Hematopoietic multipotent progenitor cell treated with erythropoietin and hydrocortisone succinate and interleukin-3 and kit ligand, for 6 days (in vitro differentiated cells): ENCODE measurements at regions not wholly inside any gene's neighbourhood (a gene's known extent, or its start where the extent isn't known, plus 50 kb on each side); places are given as distances from the start of the nearest gene placed in this dataset.
"Not testable (repeated sequence)": the region's sequence is repeated elsewhere in the genome, so short reads cannot be mapped to it uniquely, and the experiment has no call there.

ENCODE experiments used
- DNase-seq: peaks from one replicate; pipeline ENCODE4 v3.0.0-alpha.2; 2015

DNA sequence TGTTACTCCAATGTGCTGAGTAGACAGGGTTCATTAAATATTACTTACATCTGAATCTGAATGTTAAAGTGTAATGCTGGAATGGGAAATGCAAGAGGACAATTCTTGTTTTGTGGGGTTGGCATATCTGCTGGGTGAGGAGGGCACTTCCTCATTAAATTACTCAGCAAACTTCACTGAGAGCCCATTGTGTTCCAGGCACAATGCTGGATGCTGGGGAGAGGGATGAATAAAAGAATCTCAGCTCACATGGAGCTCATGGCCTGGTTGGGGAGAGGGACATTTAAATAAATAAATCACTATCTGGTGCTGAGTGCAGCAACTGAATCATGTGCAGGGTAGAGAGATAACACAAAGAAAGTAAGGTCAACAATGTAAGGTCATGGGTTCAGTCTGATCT is 199.2 kb upstream of the CFAP20DC start:
- DNase-seq = peak; percentile 3

DNA sequence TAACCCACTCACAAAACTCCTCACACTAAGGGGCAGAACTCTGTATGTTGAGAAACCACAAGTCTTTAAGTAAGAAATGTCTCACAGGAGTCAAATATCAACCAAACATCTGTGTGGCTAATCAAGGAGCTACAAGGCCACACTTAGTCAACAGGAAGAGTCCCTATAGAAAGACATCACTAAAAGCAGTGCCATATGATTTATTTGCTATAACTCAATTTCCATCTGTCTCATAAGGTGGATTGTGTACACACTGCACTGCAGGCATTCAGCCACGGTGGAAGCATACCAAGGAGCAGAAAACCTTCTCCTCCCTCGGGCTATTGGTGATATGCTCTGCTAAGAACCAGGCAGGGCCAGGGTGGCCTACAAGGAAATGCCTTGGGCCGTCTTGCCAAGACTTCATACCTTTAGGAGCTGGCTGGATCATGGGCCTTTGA is 197.6 kb upstream of the CFAP20DC start:
- DNase-seq = no peak

DNA sequence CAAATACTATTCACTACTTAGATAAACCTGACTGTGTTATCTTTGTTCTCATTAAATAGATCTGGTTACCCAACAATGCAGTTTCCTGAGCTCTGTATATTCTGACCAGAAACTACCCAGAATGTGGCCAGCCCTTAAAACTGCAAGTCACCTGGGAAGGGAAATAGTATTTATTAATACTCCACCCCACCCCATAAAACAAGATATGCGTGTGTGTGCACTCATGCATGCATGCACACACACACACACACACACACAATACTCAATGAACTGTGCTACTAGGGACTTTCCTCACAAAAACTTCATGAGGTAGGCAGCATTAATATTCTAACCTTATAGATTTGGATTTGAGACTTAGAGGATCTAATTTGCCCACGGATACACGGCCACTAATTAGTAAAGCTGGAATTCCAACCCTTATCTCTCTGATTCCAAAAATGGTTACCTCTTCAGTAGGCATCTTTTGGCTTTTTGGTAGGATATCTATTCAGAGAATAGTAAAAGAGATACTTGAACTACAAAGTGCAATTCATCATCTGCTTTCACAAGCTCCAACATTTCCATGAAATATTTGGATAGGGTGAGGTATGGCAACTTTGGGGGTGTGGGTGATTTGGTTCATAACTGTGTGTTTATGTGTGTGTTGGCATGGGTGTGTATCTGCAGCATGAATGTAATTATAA is 197.0 kb upstream of the CFAP20DC start:
- DNase-seq = peak; percentile 44

DNA sequence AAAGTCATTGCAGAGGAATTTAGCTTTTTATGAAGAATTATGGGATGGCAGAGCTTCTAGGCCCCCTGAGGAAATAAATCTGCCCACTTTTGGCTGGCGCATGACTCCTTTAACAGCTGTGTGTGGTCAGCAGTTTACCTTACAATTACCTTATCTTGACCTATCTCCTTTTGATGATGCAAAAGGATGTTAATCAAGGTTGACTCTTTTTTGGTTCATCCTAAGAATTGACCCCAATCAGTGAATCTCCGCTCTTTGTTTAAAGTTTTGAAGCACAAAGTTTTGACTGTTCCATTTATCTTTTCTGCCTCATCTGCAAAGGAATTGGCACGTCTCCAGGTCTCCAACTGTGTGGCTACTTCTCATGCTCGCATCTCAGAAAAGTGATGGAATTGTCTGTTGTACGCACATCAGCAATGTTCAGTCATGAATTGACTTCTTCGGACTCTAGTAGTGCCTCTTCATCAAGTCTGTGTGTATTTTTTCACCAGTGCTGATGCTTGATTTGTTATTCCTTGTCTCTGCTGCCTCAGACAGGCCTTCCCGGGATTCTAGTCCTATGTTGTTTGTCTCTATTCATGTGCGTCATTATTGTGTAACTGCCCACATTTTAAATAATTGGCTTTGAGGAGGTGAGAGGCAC is 196.2 kb upstream of the CFAP20DC start:
- DNase-seq = peak; percentile 24

DNA sequence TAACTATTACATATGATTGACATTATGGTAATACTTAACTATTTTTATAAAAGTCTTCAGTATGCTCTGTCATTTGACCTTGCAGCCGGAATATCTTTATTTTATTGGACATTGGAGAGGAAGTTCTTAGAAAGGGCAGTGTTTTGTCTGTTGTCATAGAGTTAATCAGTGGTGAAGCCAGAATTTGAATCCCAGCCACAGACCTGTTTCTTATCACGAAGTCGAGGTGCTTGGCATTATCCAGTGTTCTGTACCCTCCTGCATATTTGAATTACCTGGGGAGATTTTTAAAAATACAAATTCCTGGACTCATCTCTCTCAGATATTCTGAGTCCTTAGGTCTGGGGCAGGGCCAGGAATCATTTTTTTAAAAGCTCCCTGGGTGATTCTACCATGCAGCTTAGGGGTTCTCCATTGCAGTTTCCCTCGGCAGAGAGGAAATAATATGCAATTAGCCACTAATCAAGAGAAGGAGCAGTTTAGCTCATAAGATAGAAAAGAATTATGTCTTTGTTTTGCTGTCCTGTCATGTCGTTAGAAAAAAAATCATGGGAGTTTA is 195.6 kb upstream of the CFAP20DC start:
- no peak for DNase-seq

DNA sequence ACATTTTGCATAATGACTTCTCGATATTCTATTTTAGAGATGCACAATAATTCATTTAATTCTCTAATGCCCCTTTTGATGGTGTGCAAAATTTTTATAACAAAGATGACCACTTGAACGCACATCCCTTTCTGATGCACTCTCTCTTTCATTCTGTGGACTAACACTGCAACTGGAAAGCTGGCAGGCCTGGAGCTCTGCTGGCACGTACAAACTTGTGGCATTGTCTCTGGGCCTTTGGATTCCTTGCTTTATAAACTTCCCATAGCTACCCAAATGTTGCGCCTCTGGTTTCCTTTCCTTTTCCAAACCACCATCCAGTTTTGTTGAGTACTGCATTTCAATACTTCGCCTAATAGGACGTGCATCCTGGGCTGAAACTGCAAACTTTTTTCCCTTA is 194.5 kb upstream of the CFAP20DC start:
- no peak for DNase-seq

DNA sequence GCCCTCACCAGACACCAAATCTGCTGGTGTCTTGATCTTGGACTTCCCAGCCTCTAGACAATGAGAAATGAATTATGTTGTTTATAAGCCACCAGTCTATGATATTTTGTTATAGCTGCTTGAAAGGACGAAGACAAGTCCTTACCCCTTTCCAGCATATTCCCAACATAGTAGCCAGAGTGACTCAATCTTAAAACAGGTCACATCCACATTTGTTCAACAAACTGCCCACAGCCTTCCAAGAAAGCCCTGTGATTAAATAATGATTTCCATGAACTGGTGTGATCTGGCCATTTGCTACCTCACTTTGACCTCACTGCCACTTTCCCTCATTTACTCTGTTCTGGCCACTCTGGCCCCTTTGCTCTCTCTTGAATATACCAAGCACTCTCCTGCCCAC is 193.7 kb upstream of the CFAP20DC start:
- DNase-seq = no peak

DNA sequence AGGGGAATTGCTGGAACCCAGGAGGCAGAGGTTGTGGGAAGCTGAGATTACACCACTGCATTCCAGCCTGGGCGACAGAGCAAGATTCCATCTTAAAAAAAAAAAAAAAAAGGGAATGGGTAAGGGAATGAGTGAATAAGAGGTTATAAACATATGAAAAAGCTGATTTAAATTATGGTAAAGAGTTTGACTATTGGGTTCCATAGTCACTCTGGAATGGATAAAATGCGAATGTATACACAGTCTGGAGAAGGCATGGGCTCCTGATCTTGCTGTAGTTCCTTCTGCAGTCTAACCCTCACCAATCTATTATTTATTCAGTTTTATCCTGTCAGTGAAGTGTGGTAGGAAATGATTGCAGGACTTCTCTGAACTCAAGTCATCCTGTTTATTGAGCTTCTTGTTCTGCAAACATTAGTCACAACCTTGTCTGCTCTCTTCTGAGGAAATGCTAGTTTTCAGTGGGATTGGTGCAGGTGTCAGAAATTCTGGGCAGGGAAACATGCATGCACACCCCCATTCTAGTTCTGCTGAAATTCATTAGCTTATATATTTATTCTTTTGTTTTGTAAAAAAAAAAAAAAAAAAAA is 190.9 kb upstream of the CFAP20DC start:
- no peak for DNase-seq

DNA sequence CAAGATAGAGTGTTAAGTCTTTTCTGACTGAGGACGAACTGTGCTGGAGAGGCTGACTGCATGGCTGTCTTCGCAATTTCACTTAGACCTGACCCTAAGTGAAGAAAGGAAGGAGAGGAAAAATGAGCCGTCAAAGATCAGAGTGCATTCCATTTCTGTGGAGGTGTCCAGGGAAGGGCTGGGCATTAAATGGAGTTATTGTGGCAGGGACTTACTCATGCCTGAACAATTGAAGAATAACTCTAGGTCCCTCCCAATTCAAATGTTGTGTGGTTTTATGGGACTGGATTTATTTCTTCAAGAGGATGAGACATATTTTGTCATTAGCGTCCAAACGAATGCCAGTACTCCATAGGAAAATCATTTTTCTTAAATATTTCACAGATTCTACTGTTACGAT is 187.3 kb upstream of the CFAP20DC start:
- DNase-seq = no peak

DNA sequence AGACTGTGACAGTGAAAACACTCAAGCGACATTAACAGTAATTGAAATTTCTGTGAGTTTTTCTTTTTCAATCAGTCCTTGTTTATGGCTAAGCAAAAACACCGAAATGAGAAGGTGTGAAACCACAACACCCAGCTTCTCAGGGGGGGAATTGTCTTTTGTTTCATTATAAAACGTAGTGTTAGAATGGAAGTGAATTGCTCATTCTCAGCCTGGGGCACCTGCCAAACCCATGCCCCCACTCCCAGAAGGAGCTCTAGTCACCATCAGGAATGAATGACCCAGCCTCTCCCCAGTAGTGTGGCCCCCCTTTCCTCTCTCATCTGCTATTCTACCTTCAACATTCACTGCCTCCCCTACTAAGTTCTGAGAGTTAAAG is 185.8 kb upstream of the CFAP20DC start:
- DNase-seq = no peak

DNA sequence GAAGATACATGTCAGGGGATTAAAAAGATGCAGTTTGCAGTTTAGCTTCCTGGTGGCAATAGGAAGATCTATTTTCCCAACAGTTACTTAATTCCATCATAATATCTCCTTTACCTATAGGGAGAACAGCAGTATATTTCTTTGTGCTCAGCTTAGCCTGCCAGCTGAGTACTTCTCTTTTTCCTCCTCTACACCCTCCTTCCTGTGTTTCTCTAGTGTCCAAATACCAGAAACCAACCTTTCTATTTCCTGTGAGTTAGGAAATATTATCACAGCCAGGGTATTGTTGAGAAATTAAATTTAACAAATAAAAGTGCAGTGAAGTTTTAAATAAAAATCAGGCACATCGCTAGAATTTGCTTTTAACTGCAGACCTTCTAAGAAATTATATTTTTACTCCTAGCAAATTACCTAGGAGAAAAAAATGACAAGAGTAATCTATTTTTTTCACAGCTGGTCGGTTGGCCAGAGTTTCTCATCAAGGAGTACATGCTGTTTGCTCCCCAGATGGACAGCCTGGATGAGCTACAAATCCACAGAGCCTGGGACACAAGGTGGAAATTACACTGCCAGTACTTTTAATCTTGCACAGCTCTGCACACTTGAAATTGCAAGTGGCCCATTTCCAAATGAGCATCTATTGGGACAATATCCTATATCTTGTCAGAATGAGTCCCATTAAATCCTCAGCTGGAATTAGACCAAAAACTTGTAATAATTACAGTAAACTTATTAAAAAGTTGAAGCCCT is 185.2 kb upstream of the CFAP20DC start:
- DNase-seq = peak; percentile 25

DNA sequence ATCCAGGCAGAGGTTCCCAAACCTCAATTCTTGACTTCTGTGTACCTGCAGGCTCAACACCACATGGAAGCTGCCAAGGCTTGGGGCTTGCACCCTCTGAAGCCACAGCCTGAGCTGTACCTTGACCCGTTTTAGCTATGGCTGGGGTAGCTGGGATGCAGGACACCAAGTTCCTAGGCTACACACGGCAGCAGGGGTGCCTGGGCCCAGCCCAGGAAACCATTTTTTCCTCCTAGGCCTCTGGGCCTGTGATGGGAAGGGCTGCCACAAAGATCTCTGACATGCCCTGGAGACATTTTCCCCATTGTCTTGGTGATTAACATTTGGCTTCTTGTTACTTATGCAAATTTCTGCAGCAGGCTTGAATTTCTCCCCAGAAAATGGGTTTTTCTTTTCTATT is 180.6 kb upstream of the CFAP20DC start:
- not testable (repeated sequence) for DNase-seq

DNA sequence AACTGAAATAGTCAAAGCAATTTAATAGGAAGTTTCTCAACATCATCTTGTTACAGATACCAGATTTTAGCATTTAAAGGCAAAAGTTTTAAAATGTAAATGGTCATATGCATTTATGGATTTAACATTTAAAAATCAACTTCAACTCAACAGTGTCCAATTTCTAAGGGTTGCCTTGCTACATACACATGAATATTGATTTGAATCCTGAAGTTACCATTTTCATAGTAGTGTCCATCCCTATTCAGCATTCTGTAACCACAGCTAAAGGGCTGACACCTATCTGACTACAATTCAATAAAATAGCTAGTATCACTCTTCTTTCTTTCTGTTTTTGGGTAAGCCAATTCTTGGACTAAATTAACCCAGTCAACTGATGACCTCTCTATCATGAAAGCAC is 164.0 kb upstream of the CFAP20DC start:
- DNase-seq = no peak

DNA sequence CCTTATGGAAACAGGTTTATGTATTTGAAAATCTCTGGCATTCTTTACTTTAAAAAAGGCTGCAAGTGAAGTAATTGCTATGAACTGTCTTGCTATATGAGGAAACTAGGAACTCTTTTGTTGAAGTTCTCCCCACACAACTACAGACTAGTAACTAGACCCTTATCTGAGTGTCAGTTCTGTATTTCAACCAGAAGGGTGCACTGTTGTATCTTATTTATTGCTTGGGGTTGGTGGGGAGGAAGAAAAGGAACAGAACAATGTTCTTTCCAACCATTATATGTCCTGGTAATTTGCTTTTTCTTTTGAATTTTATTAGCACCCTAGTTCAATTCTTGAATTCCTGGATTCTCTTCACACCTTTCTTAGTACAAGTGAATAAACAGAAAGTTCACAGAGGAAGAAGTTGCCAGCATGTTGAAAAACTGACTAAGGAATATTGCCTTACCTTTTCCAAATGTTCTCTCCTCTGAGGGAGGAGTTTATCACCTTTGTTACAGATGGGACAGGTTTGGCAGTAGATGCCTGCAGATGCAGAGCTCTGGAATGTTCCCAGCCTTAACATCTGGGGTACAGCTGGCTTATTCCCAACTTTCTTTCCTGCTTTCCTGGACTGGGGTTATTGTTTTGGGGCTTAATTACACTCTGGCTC is 162.4 kb upstream of the CFAP20DC start:
- DNase-seq = peak; percentile 77

DNA sequence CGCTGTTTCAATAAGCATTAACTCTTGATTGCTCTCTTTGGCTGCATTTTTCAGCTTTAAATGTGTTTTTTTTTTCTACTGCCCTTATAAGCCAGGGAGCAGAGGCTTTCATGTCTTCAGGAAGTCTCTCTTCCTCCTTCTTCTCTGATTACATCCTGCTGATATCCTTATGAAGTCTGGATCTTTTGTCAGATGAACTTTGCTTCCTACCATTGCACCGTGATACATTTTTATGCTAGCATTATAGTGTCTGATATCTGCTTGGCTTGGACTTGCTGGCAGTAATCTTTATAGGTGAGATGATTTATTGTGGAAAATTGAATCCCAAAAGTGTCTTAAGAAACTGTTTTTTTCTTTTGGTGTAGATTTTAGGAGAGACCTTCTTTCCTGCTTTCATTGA is 160.4 kb upstream of the CFAP20DC start:
- no peak for DNase-seq

DNA sequence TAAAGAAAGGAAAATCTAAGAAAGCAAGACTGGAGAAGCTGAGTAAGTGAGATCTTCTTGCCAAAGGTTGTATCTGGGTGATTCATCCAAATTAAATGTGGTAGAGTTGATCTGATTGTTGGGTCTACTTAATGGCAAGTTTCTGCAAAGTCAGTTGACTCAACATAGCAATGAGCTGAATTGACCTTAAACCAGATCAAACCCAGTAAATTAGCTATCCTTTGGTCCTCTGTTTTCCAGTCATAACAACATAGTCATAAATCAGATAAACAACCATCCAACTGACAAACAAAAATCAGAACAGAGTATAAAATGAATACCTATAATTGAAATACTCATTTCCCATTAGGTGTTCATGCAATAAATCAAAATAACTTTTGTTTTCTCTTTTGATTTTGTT is 142.6 kb upstream of the CFAP20DC start:
- DNase-seq = no peak

DNA sequence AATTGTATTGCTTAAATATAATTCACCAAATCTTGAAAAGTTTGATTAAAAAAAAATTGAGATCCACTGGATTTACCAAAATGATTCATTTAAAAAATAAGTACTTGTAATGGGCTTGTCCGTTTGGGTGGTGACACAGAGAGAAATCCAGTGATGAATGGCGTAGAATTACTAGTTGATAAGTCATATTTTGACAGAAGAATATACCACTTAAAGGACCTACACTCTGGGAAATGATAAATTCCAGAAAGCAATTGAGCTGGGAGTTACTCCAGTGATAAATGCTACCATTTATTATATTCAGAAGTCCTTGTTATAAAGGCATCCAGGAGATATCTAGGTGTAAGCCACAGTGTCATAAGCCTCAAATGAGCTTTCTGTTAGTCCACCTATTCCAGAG is 141.8 kb upstream of the CFAP20DC start:
- no peak for DNase-seq

DNA sequence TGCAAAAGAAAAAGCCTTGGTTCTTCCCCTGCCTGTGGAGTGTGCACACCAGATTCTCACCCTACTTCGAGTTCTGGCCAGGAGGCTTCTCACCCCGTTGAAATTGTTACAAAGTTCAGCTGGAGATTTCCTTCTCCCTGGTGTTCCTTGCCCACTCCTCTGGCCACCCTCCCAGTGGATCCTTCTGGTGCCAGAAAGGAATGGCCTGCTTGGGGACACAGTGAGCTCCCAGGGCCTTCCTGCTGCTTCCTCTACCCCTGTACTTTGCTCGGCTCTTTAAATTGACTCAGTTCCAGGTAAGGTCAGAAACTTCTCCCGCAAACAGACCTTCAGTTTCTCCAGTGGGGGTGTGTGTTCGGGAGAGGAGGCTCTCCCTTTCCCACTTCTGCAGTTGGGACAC is 140.1 kb upstream of the CFAP20DC start:
- DNase-seq = no peak

DNA sequence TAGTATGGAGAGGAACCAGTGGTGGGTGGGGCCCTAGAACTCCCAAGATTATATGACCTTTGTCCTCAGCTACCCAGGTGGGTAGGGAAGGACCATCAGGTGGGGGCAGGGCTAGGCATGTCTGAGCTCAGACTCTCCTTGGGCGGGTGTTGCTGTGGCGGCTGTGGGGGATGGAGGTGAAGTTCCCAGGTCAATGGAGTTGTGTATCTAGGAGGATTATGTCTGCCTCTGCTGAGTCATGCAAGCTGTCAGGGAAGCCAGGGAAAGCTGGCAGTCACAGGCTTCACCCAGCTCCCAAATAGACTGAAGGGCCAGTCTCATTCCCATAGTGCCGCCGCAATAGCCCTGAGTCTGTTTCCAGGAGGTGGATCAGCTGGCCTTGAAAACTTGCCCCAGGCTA is 139.7 kb upstream of the CFAP20DC start:
- DNase-seq = no peak

DNA sequence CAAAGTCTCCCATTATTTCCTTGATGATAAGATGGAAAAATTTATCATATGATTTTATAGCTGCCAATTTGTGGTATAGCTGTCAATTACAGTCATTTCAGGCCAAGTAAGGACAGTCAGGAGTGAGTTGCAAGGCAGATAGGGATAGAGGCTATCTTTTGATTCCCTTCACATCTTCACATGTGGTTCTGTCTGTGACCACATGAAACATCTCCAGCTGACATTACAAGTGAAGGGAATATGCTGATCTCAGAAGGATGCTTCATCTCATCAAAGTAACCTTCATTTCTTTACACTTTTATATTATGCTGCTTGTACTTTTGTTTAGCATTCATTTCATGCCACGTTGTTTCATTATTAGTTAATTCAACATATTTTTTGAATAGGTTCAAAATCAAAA is 136.9 kb upstream of the CFAP20DC start:
- no peak for DNase-seq

DNA sequence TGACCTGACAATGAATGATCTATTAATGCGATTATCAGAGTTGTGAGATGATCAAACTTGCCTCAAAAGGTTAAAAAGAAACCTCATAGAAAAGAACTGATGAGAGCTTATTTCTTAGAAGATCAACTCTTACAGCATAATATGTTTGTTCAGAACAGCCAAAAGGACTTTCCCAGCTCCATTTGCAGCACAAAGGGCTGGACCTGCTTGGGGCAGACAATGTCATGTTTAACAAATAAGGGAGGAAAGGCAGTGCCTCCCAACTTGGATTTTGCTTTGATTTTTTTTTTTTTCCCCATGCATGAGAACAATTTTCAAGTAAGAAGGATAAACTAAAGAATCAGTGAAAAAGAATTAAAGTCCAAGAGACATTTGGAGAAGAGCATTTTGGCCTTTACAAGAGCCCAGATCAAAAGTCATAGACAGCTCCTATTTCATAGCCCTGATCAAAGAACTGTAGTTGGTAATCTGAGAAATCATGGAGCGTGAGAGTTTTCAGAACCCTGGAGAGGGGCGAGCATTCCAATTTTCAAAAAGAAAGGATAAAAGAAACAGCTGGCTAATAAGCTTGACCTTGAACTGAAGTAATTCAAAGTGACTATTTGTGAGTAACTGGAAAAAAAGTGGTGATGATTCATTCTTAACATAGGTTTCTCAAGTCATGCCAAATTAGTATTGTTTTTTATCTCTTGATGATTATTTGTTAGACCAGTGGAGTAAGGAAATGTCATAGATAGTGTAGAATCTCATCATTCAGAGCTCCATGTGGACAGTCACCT is 136.0 kb upstream of the CFAP20DC start:
- no peak for DNase-seq

DNA sequence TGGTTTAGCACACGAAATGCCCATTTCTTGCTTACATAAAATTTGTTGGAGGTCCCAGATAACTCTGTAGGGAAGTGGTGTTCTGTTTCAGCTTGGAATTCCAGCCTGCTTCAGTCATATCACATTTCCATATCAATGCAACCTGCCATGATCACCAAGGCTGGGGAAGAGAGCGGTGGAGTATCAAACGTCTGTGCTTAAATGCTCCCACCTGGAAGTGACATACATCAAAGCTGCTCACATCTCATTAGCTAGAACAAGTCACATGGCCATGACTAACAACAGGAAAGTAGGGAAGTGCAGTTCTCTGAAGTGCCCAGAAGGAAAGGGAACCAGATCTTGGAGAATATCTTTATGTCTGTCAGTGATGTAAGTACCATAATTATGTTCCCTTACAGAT is 130.2 kb upstream of the CFAP20DC start:
- no peak for DNase-seq
